ENCODE measurements at regions not wholly inside any gene's neighbourhood (a gene's known extent, or its start where the extent isn't known, plus 50 kb on each side); places are given as distances from the start of the nearest gene placed in this dataset.

DNA sequence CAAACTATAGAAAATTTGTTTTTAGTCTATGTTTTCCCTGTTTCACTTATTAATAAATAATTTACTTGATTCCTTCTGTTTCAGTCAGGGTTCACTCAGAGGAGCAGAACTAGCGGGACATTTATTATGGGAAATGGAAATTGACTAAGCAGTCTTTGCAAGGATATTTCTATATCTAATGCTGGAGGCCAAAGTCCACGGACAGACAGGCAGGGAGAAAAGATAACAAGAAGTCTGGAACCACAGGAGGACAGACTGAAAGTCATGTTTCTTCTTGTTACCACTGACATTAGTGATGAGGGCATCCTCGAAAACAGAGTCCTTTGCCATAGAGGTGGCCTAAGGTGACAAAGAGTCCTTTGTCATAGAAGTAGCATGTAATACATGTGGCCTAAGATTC, 744.5 kb upstream of the TMPRSS15 start:
- TF ChIP-seq POLR2AphosphoS5 (IDR thresholded peaks at IDR 0.05): no peak
- TF ChIP-seq CTCF (IDR thresholded peaks at IDR 0.05): no peak
